Endodermal cell (in vitro differentiated cells): ENCODE measurements at regions not wholly inside any gene's neighbourhood (a gene's known extent, or its start where the extent isn't known, plus 50 kb on each side); places are given as distances from the start of the nearest gene placed in this dataset.

Experiments
- DNase-seq: peaks from one replicate; pipeline ENCODE4 v3.0.0-alpha.2; 2017
- H3K27ac ChIP-seq: 2 replicates; pipeline ENCODE4 v1.5.1; 2013; ENCODE audit warnings: mild to moderate bottlenecking, low read depth, low read length, moderate library complexity
- H3K27me3 ChIP-seq: 2 replicates; pipeline ENCODE4 v1.6.1; 2013; ENCODE audit warnings: mild to moderate bottlenecking, low read length, moderate library complexity; ENCODE audit not compliant: insufficient read depth, control insufficient read depth, poor library complexity, severe bottlenecking
- H3K36me3 ChIP-seq: 2 replicates; pipeline ENCODE4 v1.7.0; 2013; ENCODE audit warnings: mild to moderate bottlenecking, low read length, moderate library complexity; ENCODE audit not compliant: control insufficient read depth, insufficient read depth
- H3K4me1 ChIP-seq: one replicate; pipeline ENCODE4 v1.7.0; 2013; ENCODE audit warnings: low read length; ENCODE audit not compliant: control insufficient read depth, insufficient read depth
- H3K4me3 ChIP-seq: 2 replicates; pipeline ENCODE4 v1.5.1; 2013; ENCODE audit warnings: mild to moderate bottlenecking, low read length, moderate library complexity
- H3K9ac ChIP-seq: 2 replicates; pipeline ENCODE4 v1.6.1; 2013; ENCODE audit warnings: mild to moderate bottlenecking, low read length, moderate library complexity; ENCODE audit not compliant: poor library complexity, severe bottlenecking; ENCODE audit errors: extremely low read depth
- H3K9me3 ChIP-seq: 2 replicates; pipeline ENCODE4 v1.6.1; 2013; ENCODE audit warnings: mild to moderate bottlenecking, low read length, moderate library complexity; ENCODE audit not compliant: control insufficient read depth
- H3K27ac Mint-ChIP-seq: 2 replicates; pipeline ENCODE4 v1.8.0; 2020; ENCODE audit warnings: mixed read lengths
- H3K27me3 Mint-ChIP-seq: 2 replicates; pipeline ENCODE4 v1.8.0; 2021; ENCODE audit warnings: mild to moderate bottlenecking, mixed read lengths; ENCODE audit not compliant: insufficient read depth
- H3K36me3 Mint-ChIP-seq: 2 replicates; pipeline ENCODE4 v1.8.0; 2020; ENCODE audit warnings: low read depth, mixed read lengths
- H3K4me1 Mint-ChIP-seq: 2 replicates; pipeline ENCODE4 v1.8.0; 2020; ENCODE audit warnings: mixed read lengths
- H3K4me3 Mint-ChIP-seq: 2 replicates; pipeline ENCODE4 v1.8.0; 2020; ENCODE audit warnings: mild to moderate bottlenecking, moderate library complexity, mixed read lengths
- H3K9me3 Mint-ChIP-seq: 2 replicates; pipeline ENCODE4 v1.8.0; 2020; ENCODE audit warnings: mild to moderate bottlenecking, mixed read lengths
- CTCF ChIP-seq: fragments of 200-600 bp; sonication (generic); conservative IDR thresholded peaks from 2 replicates; pipeline ENCODE4 v1.5.0; 2021; ENCODE audit warnings: antibody characterized with exemption, mild to moderate bottlenecking
- WGBS, 2 experiments: methylation state at CpG; one replicate each; pipeline versions ENCODE4 v1.1.5 to v1.1.7; 2013; ENCODE audit warnings: missing lambda C conversion rate in 2 of 2, mixed read lengths in 1 of 2; ENCODE audit not compliant: insufficient coverage in 1 of 2, insufficient read length in 1 of 2; 5-methylcytosine and 5-hydroxymethylcytosine counted together

GRCh38 chr14:35993684-35993960 is 167.5 kb downstream of the BRMS1L start:
- no peaks in the 10 kb centered on the region for H3K4me1 ChIP-seq
- Mint-ChIP-seq H3K27ac (no peak overlapping the region), H3K4me1 (peaks cover 5% of the 10 kb centered on the region), H3K9me3 (no peaks in the 10 kb centered on the region), H3K4me3 (no peak overlapping the region), H3K36me3 (no peaks in the 10 kb centered on the region), H3K27me3 (no peaks in the 10 kb centered on the region)
- H3K27me3 ChIP-seq: no peaks in the 10 kb centered on the region
- no peak for DNase-seq
- H3K9me3 ChIP-seq: no peaks in the 10 kb centered on the region
- TF ChIP-seq CTCF: no peak
- H3K27ac ChIP-seq: no peak overlapping the region
- no peak overlapping the region for H3K4me3 ChIP-seq
- 94 to 96% methylated on average over 2 to 3 of the region's 3 CpGs for WGBS, 2 experiments
- no peaks in the 10 kb centered on the region for H3K36me3 ChIP-seq
- H3K9ac ChIP-seq: no peak overlapping the region

GRCh38 chr14:35992816-35993683 is 166.9 kb downstream of the BRMS1L start:
- no peak for TF ChIP-seq CTCF
- H3K36me3 ChIP-seq: no peaks in the 10 kb centered on the region
- H3K27ac ChIP-seq: no peak overlapping the region
- Mint-ChIP-seq H3K4me1 (peaks cover 5% of the 10 kb centered on the region), H3K36me3 (no peaks in the 10 kb centered on the region), H3K9me3 (no peaks in the 10 kb centered on the region), H3K4me3 (no peak overlapping the region), H3K27me3 (no peaks in the 10 kb centered on the region), H3K27ac (no peak overlapping the region)
- no peaks in the 10 kb centered on the region for H3K4me1 ChIP-seq
- DNase-seq: peak; percentile 54
- H3K4me3 ChIP-seq: no peak overlapping the region
- no peak overlapping the region for H3K9ac ChIP-seq
- 93 to 95% methylated on average over 4 to 5 of the region's 5 CpGs for WGBS, 2 experiments
- no peaks in the 10 kb centered on the region for H3K9me3 ChIP-seq
- no peaks in the 10 kb centered on the region for H3K27me3 ChIP-seq

GRCh38 chr14:35991356-35991755 is 165.2 kb downstream of the BRMS1L start:
- Histone ChIP-seq H3K4me1 (no peaks in the 10 kb centered on the region), H3K9me3 (no peaks in the 10 kb centered on the region), H3K27ac (no peak overlapping the region), H3K36me3 (no peaks in the 10 kb centered on the region), H3K27me3 (no peaks in the 10 kb centered on the region), H3K9ac (no peak overlapping the region), H3K4me3 (no peak overlapping the region)
- DNase-seq: no peak
- Mint-ChIP-seq H3K27ac (no peak overlapping the region), H3K27me3 (no peaks in the 10 kb centered on the region), H3K4me3 (no peak overlapping the region), H3K36me3 (no peaks in the 10 kb centered on the region), H3K9me3 (no peaks in the 10 kb centered on the region), H3K4me1 (peaks cover 7% of the 10 kb centered on the region)
- TF ChIP-seq CTCF: no peak
